PFSK-1 (cell line): ENCODE measurements at regions not wholly inside any gene's neighbourhood (a gene's known extent, or its start where the extent isn't known, plus 50 kb on each side); places are given as distances from the start of the nearest gene placed in this dataset.

Experiments
- POLR2AphosphoS5 ChIP-seq: IDR thresholded peaks from 2 replicates; pipeline ENCODE4 v1.6.1; 2012; ENCODE audit warnings: low read depth, mild to moderate bottlenecking, control low read depth, low read length, moderate library complexity
- SIN3A ChIP-seq: IDR thresholded peaks from 2 replicates; pipeline ENCODE4 v1.6.1; 2012; ENCODE audit warnings: mild to moderate bottlenecking, low read length, moderate library complexity, borderline replicate concordance; ENCODE audit not compliant: insufficient read depth

DNA sequence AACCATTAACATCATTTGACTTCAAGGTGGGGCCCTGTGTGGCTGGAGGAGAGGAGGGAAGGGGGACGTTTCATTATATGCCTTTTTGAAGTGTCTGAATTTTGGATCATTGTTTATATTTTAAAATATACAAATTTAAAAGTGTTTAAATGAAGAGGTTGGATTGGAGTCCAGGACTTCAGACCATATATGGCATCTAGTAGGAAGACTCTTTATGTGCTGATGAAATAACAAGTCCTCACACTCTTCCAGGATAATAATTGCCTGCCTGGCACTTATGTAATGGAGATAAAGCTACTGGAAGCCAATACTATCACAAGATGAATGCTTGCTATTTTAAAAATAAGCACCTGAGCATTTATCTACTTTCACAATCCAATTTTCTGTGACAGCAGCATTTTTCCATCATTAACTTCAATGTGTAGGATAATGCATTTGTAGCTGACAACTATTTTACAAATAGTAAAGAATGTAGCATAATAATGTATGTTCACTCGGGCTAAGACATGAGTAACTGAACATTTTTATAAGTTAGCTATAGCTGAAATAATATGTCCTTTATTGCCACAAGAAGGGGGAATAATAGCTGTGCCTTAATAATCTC is 188.4 kb downstream of the MTCL1 start:
- TF ChIP-seq POLR2AphosphoS5 = no peak
- TF ChIP-seq SIN3A = no peak
